HepG2 (cell line): ENCODE measurements at regions not wholly inside any gene's neighbourhood (a gene's known extent, or its start where the extent isn't known, plus 50 kb on each side); places are given as distances from the start of the nearest gene placed in this dataset.

ENCODE experiments used
- AGO2 ChIP-seq: fragments of 200-400 bp; formaldehyde crosslinking; optimal IDR thresholded peaks from 2 replicates; pipeline ENCODE3; 2017; ENCODE audit warnings: mild to moderate bottlenecking, low read depth, low read length, moderate library complexity
- CREBL2 ChIP-seq: sonication (generic); formaldehyde crosslinking; IDR thresholded peaks from 2 replicates; pipeline ENCODE4 v1.8.1; 2023; ENCODE audit warnings: missing genetic modification reagents, mild to moderate bottlenecking, borderline replicate concordance
- CTCF ChIP-seq: sonication (generic); formaldehyde crosslinking; IDR thresholded peaks from 2 replicates; pipeline ENCODE4 v1.5.0; 2020; ENCODE audit warnings: mild to moderate bottlenecking, missing genetic modification reagents, moderate library complexity
- GATAD2A ChIP-seq: IDR thresholded peaks from 2 replicates; pipeline ENCODE4 v1.6.1; 2016
- MYNN ChIP-seq: sonication (generic); formaldehyde crosslinking; IDR thresholded peaks from 2 replicates; pipeline ENCODE4 v1.4.0; 2020; ENCODE audit warnings: mild to moderate bottlenecking, low read depth, missing genetic modification reagents
- NBN ChIP-seq: fragments of 450-650 bp; conservative IDR thresholded peaks from 2 replicates; pipeline ENCODE4 v1.6.1; 2017
- SP1 ChIP-seq, 2 experiments: fragments of 450-650 bp in 1 of 2; sonication (generic) in 1 of 2; formaldehyde crosslinking in 1 of 2; IDR thresholded peaks; 2 replicates each; pipeline versions ENCODE4 v1.4.0 to v1.6.1; 2016 to 2020; ENCODE audit warnings: missing genetic modification reagents in 1 of 2
- ZBTB4 ChIP-seq: sonication (generic); formaldehyde crosslinking; IDR thresholded peaks from 2 replicates; pipeline ENCODE4 v1.4.0; 2020; ENCODE audit warnings: missing genetic modification reagents, mild to moderate bottlenecking, borderline replicate concordance
- ZNF121 ChIP-seq: sonication (generic); formaldehyde crosslinking; IDR thresholded peaks from 2 replicates; pipeline ENCODE4 v1.5.0; 2020; ENCODE audit warnings: mild to moderate bottlenecking, missing genetic modification reagents
- ZNF274 ChIP-seq: sonication (generic); formaldehyde crosslinking; IDR thresholded peaks from 2 replicates; pipeline ENCODE4 v1.5.1; 2020; ENCODE audit warnings: mild to moderate bottlenecking, missing genetic modification reagents
- TF ChIP-seq, protein P1 (sequence below): sonication (generic); formaldehyde crosslinking; IDR thresholded peaks from 2 replicates; pipeline ENCODE4 v1.5.0; 2020; ENCODE audit warnings: mild to moderate bottlenecking, missing genetic modification reagents, borderline replicate concordance
- TF ChIP-seq, protein P2 (sequence below), 2 experiments: fragments of 450-650 bp in 1 of 2; sonication (generic) in 1 of 2; formaldehyde crosslinking in 1 of 2; IDR thresholded peaks; 2 replicates each; pipeline versions ENCODE4 v1.6.1 to v1.8.0; 2016 to 2022; ENCODE audit warnings: antibody characterized with exemption in 1 of 2, mild to moderate bottlenecking in 1 of 2, missing genetic modification reagents in 1 of 2

DNA sequence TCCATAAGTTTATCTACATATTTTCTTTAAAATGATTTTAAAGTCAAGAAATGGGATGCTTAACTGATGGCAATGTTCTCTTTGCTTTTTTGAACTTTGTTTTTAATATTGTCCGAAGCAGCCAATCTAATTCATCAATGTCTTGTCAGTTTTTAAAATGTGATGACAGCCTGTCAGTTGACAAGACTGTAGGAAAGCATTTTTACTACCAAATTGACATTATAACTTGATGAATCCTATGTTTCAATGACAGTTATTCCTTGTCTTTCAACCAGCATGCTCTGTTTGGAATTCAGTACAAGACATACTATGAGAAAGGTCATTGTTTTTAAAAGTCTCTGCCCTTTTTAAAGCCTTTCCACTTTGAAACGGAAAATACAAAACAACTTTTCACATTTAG, 1073.2 kb downstream of the TMTC2 start:
- TF ChIP-seq ZNF274 (CRISPR knock-in tag) = no peak
- no peak for TF ChIP-seq CREBL2 (CRISPR knock-in tag)
- no peak for TF ChIP-seq CTCF (CRISPR knock-in tag)
- no peak for TF ChIP-seq ZBTB4
- TF ChIP-seq, protein P1, sequence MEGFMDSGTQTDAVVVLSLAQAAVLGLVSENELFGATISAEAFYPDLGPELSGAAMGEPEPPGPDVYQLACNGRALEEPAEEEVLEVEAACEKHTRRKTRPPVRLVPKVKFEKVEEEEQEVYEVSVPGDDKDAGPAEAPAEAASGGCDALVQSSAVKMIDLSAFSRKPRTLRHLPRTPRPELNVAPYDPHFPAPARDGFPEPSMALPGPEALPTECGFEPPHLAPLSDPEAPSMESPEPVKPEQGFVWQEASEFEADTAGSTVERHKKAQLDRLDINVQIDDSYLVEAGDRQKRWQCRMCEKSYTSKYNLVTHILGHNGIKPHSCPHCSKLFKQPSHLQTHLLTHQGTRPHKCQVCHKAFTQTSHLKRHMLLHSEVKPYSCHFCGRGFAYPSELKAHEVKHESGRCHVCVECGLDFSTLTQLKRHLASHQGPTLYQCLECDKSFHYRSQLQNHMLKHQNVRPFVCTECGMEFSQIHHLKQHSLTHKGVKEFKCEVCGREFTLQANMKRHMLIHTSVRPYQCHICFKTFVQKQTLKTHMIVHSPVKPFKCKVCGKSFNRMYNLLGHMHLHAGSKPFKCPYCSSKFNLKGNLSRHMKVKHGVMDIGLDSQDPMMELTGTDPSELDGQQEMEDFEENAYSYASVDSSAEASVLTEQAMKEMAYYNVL (CRISPR knock-in tag) = no peak
- no peak for TF ChIP-seq NBN
- no peak for TF ChIP-seq GATAD2A (CRISPR knock-in tag)
- TF ChIP-seq SP1 (IDR thresholded peaks at IDR 0.05) = no peak
- no peak for TF ChIP-seq SP1 (CRISPR knock-in tag; IDR thresholded peaks at IDR 0.05)
- TF ChIP-seq, protein P2, sequence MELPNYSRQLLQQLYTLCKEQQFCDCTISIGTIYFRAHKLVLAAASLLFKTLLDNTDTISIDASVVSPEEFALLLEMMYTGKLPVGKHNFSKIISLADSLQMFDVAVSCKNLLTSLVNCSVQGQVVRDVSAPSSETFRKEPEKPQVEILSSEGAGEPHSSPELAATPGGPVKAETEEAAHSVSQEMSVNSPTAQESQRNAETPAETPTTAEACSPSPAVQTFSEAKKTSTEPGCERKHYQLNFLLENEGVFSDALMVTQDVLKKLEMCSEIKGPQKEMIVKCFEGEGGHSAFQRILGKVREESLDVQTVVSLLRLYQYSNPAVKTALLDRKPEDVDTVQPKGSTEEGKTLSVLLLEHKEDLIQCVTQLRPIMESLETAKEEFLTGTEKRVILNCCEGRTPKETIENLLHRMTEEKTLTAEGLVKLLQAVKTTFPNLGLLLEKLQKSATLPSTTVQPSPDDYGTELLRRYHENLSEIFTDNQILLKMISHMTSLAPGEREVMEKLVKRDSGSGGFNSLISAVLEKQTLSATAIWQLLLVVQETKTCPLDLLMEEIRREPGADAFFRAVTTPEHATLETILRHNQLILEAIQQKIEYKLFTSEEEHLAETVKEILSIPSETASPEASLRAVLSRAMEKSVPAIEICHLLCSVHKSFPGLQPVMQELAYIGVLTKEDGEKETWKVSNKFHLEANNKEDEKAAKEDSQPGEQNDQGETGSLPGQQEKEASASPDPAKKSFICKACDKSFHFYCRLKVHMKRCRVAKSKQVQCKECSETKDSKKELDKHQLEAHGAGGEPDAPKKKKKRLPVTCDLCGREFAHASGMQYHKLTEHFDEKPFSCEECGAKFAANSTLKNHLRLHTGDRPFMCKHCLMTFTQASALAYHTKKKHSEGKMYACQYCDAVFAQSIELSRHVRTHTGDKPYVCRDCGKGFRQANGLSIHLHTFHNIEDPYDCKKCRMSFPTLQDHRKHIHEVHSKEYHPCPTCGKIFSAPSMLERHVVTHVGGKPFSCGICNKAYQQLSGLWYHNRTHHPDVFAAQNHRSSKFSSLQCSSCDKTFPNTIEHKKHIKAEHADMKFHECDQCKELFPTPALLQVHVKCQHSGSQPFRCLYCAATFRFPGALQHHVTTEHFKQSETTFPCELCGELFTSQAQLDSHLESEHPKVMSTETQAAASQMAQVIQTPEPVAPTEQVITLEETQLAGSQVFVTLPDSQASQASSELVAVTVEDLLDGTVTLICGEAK (IDR thresholded peaks at IDR 0.05) = no peak
- TF ChIP-seq, protein P2 (CRISPR knock-in tag; IDR thresholded peaks at IDR 0.05) = no peak
- TF ChIP-seq MYNN (CRISPR knock-in tag) = no peak
- TF ChIP-seq ZNF121 (CRISPR knock-in tag) = no peak
- TF ChIP-seq AGO2 = no peak
